ENCODE measurements at regions not wholly inside any gene's neighbourhood (a gene's known extent, or its start where the extent isn't known, plus 50 kb on each side); places are given as distances from the start of the nearest gene placed in this dataset.

GRCh38 chr21:33169359-33169758, 60.4 kb upstream of the IFNAR2 start:
- Histone ChIP-seq H3K4me3 (ENCODE audit: low read depth in 2 of 2, low read length in 2 of 2) (no peak overlapping the region), H3K4me1 (ENCODE audit: control insufficient read depth, insufficient read depth, low read length) (no peaks in the 10 kb centered on the region), H3K27ac (ENCODE audit: low read length) (no peak overlapping the region), H3K36me3 (ENCODE audit: control insufficient read depth, insufficient read depth, low read length) (no peaks in the 10 kb centered on the region), H3K9me3 (ENCODE audit: control insufficient read depth, insufficient read depth, low read depth, low read length) (no peaks in the 10 kb centered on the region), H3K27me3 (ENCODE audit: control insufficient read depth, insufficient read depth, low read length) (peaks cover 8% of the 10 kb centered on the region)
- CTCF ChIA-PET = no interaction called here
- no peak for TF ChIP-seq TCF7L2 (IDR thresholded peaks at IDR 0.05; ENCODE audit: low read depth, low read length)
- no peak for TF ChIP-seq POLR2AphosphoS5 (IDR thresholded peaks at IDR 0.05; ENCODE audit: low read depth, low read length)
- no peak for TF ChIP-seq CTCF (IDR thresholded peaks at IDR 0.05)
- TF ChIP-seq SIN3A (IDR thresholded peaks at IDR 0.05; ENCODE audit: borderline replicate concordance, insufficient read depth, low read depth, low read length) = no peak
- no peak for TF ChIP-seq REST (IDR thresholded peaks at IDR 0.05; ENCODE audit: insufficient read depth in 1 of 2, low read depth in 2 of 2, low read length in 1 of 2)
- in situ Hi-C loops (cut with HindIII; ENCODE audit: low pct_unique_long_range_greater_than_20kb, low sequenced_read_pairs) (no loop called here), intact Hi-C loops (cut with micrococcal nuclease; ENCODE audit: unreplicated experiment) (no loop called here)
- BruUV-seq (replicated peaks) = no TSS peak
- ATAC-seq (no peak), DNase-seq (ENCODE audit: low read depth, low spot score) (no peak)
- POLR2A ChIA-PET = no interaction called here

- CTCF ChIA-PET = no interaction called here
- no peak for DNase-seq (ENCODE audit: low read depth, low spot score)
- no peaks in the 10 kb centered on the region for H3K36me3 ChIP-seq (ENCODE audit: control insufficient read depth, insufficient read depth, low read length)
- H3K27ac ChIP-seq (ENCODE audit: low read length) = no peak overlapping the region
- H3K27me3 ChIP-seq (ENCODE audit: control insufficient read depth, insufficient read depth, low read length) = peaks cover 13% of the 10 kb centered on the region
- no peak for ATAC-seq
- in situ Hi-C loops (cut with HindIII; ENCODE audit: low pct_unique_long_range_greater_than_20kb, low sequenced_read_pairs) (no loop called here), intact Hi-C loops (cut with micrococcal nuclease; ENCODE audit: unreplicated experiment) (no loop called here)
- H3K9me3 ChIP-seq (ENCODE audit: control insufficient read depth, insufficient read depth, low read depth, low read length) = no peaks in the 10 kb centered on the region
- no peak overlapping the region for H3K4me3 ChIP-seq (ENCODE audit: low read depth in 2 of 2, low read length in 2 of 2)
- BruUV-seq (replicated peaks) = no TSS peak
- no peaks in the 10 kb centered on the region for H3K4me1 ChIP-seq (ENCODE audit: control insufficient read depth, insufficient read depth, low read length)
- POLR2A ChIA-PET = no interaction called here
- TF ChIP-seq POLR2AphosphoS5 (IDR thresholded peaks at IDR 0.05; ENCODE audit: low read depth, low read length) (no peak), CTCF (IDR thresholded peaks at IDR 0.05) (no peak), REST (IDR thresholded peaks at IDR 0.05; ENCODE audit: insufficient read depth in 1 of 2, low read depth in 2 of 2, low read length in 1 of 2) (no peak), TCF7L2 (IDR thresholded peaks at IDR 0.05; ENCODE audit: low read depth, low read length) (no peak), SIN3A (IDR thresholded peaks at IDR 0.05; ENCODE audit: borderline replicate concordance, insufficient read depth, low read depth, low read length) (no peak)
Observed at GRCh38 chr21:33171616-33172169, 58.0 kb upstream of the IFNAR2 start.

Data from Panc1 (cell line).